GM21737 (cell line): ENCODE measurements at regions not wholly inside any gene's neighbourhood (a gene's known extent, or its start where the extent isn't known, plus 50 kb on each side); places are given as distances from the start of the nearest gene placed in this dataset.

Experiments used
- ATAC-seq: cut with Tn5 transposase; IDR thresholded peaks from one replicate; pipeline ENCODE4 v1.9.1; 2021; ENCODE audit warnings: mild to moderate bottlenecking, moderate library complexity; ENCODE audit not compliant: unreplicated experiment

GRCh38 chr13:63367522-63368198 lies 1952.0 kb upstream of the PCDH20 start:
- ATAC-seq, result no peak

GRCh38 chr13:63364159-63364558 lies 1948.5 kb upstream of the PCDH20 start:
- no peak for ATAC-seq

- no peak for ATAC-seq
Observed at GRCh38 chr13:63351533-63351932, 1935.9 kb upstream of the PCDH20 start.

- ATAC-seq, result no peak
Observed at GRCh38 chr13:63351081-63351480, 1935.4 kb upstream of the PCDH20 start.

- ATAC-seq, result no peak
Observed at GRCh38 chr13:63345835-63346234, 1930.2 kb upstream of the PCDH20 start.

- no peak for ATAC-seq
Observed at GRCh38 chr13:63344711-63345110, 1929.1 kb upstream of the PCDH20 start.

GRCh38 chr13:63337921-63338320 lies 1922.3 kb upstream of the PCDH20 start:
- ATAC-seq, result no peak

- no peak for ATAC-seq
Observed at GRCh38 chr13:63337041-63337440, 1921.4 kb upstream of the PCDH20 start.

GRCh38 chr13:63336549-63336948 lies 1920.9 kb upstream of the PCDH20 start:
- ATAC-seq, result no peak

- no peak for ATAC-seq
Observed at GRCh38 chr13:63327584-63327983, 1911.9 kb upstream of the PCDH20 start.

GRCh38 chr13:63323441-63323840 lies 1907.8 kb upstream of the PCDH20 start:
- ATAC-seq, result no peak

- no peak for ATAC-seq
Observed at GRCh38 chr13:63311587-63311986, 1895.9 kb upstream of the PCDH20 start.

- ATAC-seq, result no peak
Observed at GRCh38 chr13:63308549-63309165, 1893.0 kb upstream of the PCDH20 start.

GRCh38 chr13:63307228-63307627 lies 1891.6 kb upstream of the PCDH20 start:
- no peak for ATAC-seq

- no peak for ATAC-seq
Observed at GRCh38 chr13:63305641-63306133, 1890.0 kb upstream of the PCDH20 start.

- ATAC-seq, result no peak
Observed at GRCh38 chr13:63304497-63304896, 1888.8 kb upstream of the PCDH20 start.

GRCh38 chr13:63299866-63300394 lies 1884.3 kb upstream of the PCDH20 start:
- ATAC-seq, result no peak

GRCh38 chr13:63297163-63297562 lies 1881.5 kb upstream of the PCDH20 start:
- ATAC-seq, result no peak

GRCh38 chr13:63291701-63292100 lies 1876.1 kb upstream of the PCDH20 start:
- no peak for ATAC-seq

GRCh38 chr13:63288576-63288975 lies 1872.9 kb upstream of the PCDH20 start:
- ATAC-seq, result no peak

GRCh38 chr13:63287926-63288325 lies 1872.3 kb upstream of the PCDH20 start:
- no peak for ATAC-seq

- ATAC-seq, result no peak
Observed at GRCh38 chr13:63285426-63285825, 1869.8 kb upstream of the PCDH20 start.
